Ectodermal cell (in vitro differentiated cells): ENCODE measurements at regions not wholly inside any gene's neighbourhood (a gene's known extent, or its start where the extent isn't known, plus 50 kb on each side); places are given as distances from the start of the nearest gene placed in this dataset.
"Not testable (repeated sequence)": the region's sequence is repeated elsewhere in the genome, so short reads cannot be mapped to it uniquely, and the experiment has no call there.

ENCODE experiments used
- H3K27ac ChIP-seq: 2 replicates; pipeline ENCODE4 v1.7.0; 2013; ENCODE audit warnings: mild to moderate bottlenecking, low read depth, low read length; ENCODE audit not compliant: insufficient read depth, poor library complexity, severe bottlenecking
- H3K27me3 ChIP-seq: 2 replicates; pipeline ENCODE4 v1.7.0; 2013; ENCODE audit warnings: mild to moderate bottlenecking, low read length; ENCODE audit not compliant: insufficient read depth, control insufficient read depth, poor library complexity, severe bottlenecking
- H3K36me3 ChIP-seq: one replicate; pipeline ENCODE4 v1.7.0; 2013; ENCODE audit warnings: low read length; ENCODE audit not compliant: control insufficient read depth, insufficient read depth
- H3K4me1 ChIP-seq: one replicate; pipeline ENCODE4 v1.7.0; 2013; ENCODE audit warnings: low read length; ENCODE audit not compliant: control insufficient read depth, insufficient read depth
- H3K4me3 ChIP-seq: 2 replicates; pipeline ENCODE4 v1.7.0; 2013; ENCODE audit warnings: low read depth, low read length, control low read depth; ENCODE audit not compliant: insufficient read depth
- H3K9me3 ChIP-seq: 2 replicates; pipeline ENCODE4 v1.7.0; 2013; ENCODE audit warnings: mild to moderate bottlenecking, low read length, moderate library complexity; ENCODE audit not compliant: control insufficient read depth
- WGBS, 2 experiments: methylation state at CpG; one replicate each; pipeline ENCODE4 v1.1.7; 2013; ENCODE audit warnings: missing lambda C conversion rate in 2 of 2; 5-methylcytosine and 5-hydroxymethylcytosine counted together

- H3K4me1 ChIP-seq, H3K4me3 ChIP-seq, H3K9me3 ChIP-seq, H3K27ac ChIP-seq, H3K27me3 ChIP-seq, H3K36me3 ChIP-seq: not testable (repeated sequence)
- WGBS, 2 experiments = no CpG with 5 or more reads among the region's 2 CpGs
These were observed 150.6 kb upstream of the ANKRD20A1 start for GRCh38 chr9:67708109-67708508.

GRCh38 chr9:67711429-67711828, 147.3 kb upstream of the ANKRD20A1 start:
- not testable (repeated sequence) for H3K27ac ChIP-seq, H3K9me3 ChIP-seq, H3K4me1 ChIP-seq, H3K27me3 ChIP-seq, H3K4me3 ChIP-seq, H3K36me3 ChIP-seq
- 0% methylated on average over 9 of the region's 32 CpGs; no CpG with 5 or more reads in 1 of the 2 experiments for WGBS, 2 experiments

- not testable (repeated sequence) for H3K9me3 ChIP-seq, H3K4me3 ChIP-seq, H3K36me3 ChIP-seq, H3K27me3 ChIP-seq, H3K4me1 ChIP-seq, H3K27ac ChIP-seq
- WGBS, 2 experiments = no CpG with 5 or more reads among the region's 10 CpGs
These were observed 146.8 kb upstream of the ANKRD20A1 start for GRCh38 chr9:67711931-67712330.

GRCh38 chr9:67712956-67713355, 145.8 kb upstream of the ANKRD20A1 start:
- H3K27me3 ChIP-seq, H3K4me3 ChIP-seq, H3K36me3 ChIP-seq, H3K27ac ChIP-seq, H3K4me1 ChIP-seq, H3K9me3 ChIP-seq: not testable (repeated sequence)
- WGBS, 2 experiments = 73 to 100% methylated on average over 1 of the region's 9 CpGs

- WGBS, 2 experiments = 39 to 74% methylated on average over 4 to 5 of the region's 28 CpGs
- H3K27me3 ChIP-seq, H3K27ac ChIP-seq, H3K4me1 ChIP-seq, H3K36me3 ChIP-seq, H3K9me3 ChIP-seq, H3K4me3 ChIP-seq: not testable (repeated sequence)
These were observed 140.8 kb upstream of the ANKRD20A1 start for GRCh38 chr9:67717830-67718388.

GRCh38 chr9:67720491-67720890, 138.2 kb upstream of the ANKRD20A1 start:
- H3K9me3 ChIP-seq, H3K4me3 ChIP-seq, H3K27me3 ChIP-seq, H3K36me3 ChIP-seq, H3K27ac ChIP-seq, H3K4me1 ChIP-seq: not testable (repeated sequence)
- WGBS, 2 experiments = 95% methylated on average over 13 of the region's 16 CpGs

GRCh38 chr9:67722460-67723090, 136.2 kb upstream of the ANKRD20A1 start:
- H3K36me3 ChIP-seq, H3K27ac ChIP-seq, H3K27me3 ChIP-seq, H3K4me1 ChIP-seq, H3K9me3 ChIP-seq, H3K4me3 ChIP-seq: not testable (repeated sequence)
- no CpG with 5 or more reads among the region's 41 CpGs for WGBS, 2 experiments

- H3K9me3 ChIP-seq, H3K36me3 ChIP-seq, H3K27me3 ChIP-seq, H3K27ac ChIP-seq, H3K4me1 ChIP-seq: not testable (repeated sequence)
- WGBS, 2 experiments = 0% methylated on average over 2 to 4 of the region's 15 CpGs
- peak overlapping the region; percentile 26 for H3K4me3 ChIP-seq
These were observed 135.5 kb upstream of the ANKRD20A1 start for GRCh38 chr9:67723185-67723584.

- not testable (repeated sequence) for H3K27me3 ChIP-seq, H3K4me3 ChIP-seq, H3K27ac ChIP-seq, H3K36me3 ChIP-seq, H3K4me1 ChIP-seq, H3K9me3 ChIP-seq
- 33 to 36% methylated on average over 4 of the region's 11 CpGs for WGBS, 2 experiments
These were observed 133.8 kb upstream of the ANKRD20A1 start for GRCh38 chr9:67724885-67725284.

GRCh38 chr9:67726213-67726988, 132.3 kb upstream of the ANKRD20A1 start:
- 60% methylated on average over 6 of the region's 58 CpGs for WGBS, 2 experiments
- H3K27ac ChIP-seq, H3K4me3 ChIP-seq, H3K27me3 ChIP-seq, H3K4me1 ChIP-seq, H3K9me3 ChIP-seq, H3K36me3 ChIP-seq: not testable (repeated sequence)
